ENCODE measurements at regions not wholly inside any gene's neighbourhood (a gene's known extent, or its start where the extent isn't known, plus 50 kb on each side); places are given as distances from the start of the nearest gene placed in this dataset.

GRCh38 chr18:56210520-56210919, 427.9 kb downstream of the TXNL1 start:
- DNase-seq, result no peak

- DNase-seq, result no peak
Observed at GRCh38 chr18:56207989-56208388, 430.4 kb downstream of the TXNL1 start.

- no peak for DNase-seq
Observed at GRCh38 chr18:56204052-56204451, 434.3 kb downstream of the TXNL1 start.

GRCh38 chr18:56202678-56203077, 435.7 kb downstream of the TXNL1 start:
- DNase-seq, result no peak

- DNase-seq, result no peak
Observed at GRCh38 chr18:56200381-56200911, 437.9 kb downstream of the TXNL1 start.

- no peak for DNase-seq
Observed at GRCh38 chr18:56199580-56200330, 438.6 kb downstream of the TXNL1 start.

GRCh38 chr18:56197241-56197859, 441.0 kb downstream of the TXNL1 start:
- no peak for DNase-seq

GRCh38 chr18:56196495-56197225, 441.7 kb downstream of the TXNL1 start:
- DNase-seq, result no peak

GRCh38 chr18:56191334-56191733, 447.1 kb downstream of the TXNL1 start:
- no peak for DNase-seq

- DNase-seq, result no peak
Observed at GRCh38 chr18:56189615-56190014, 448.8 kb downstream of the TXNL1 start.

- no peak for DNase-seq
Observed at GRCh38 chr18:56188529-56189275, 449.7 kb downstream of the TXNL1 start.

- DNase-seq, result no peak
Observed at GRCh38 chr18:56186319-56186718, 452.1 kb downstream of the TXNL1 start.

GRCh38 chr18:56185126-56185525, 453.3 kb downstream of the TXNL1 start:
- DNase-seq, result no peak

GRCh38 chr18:56176751-56177150, 461.6 kb downstream of the TXNL1 start:
- no peak for DNase-seq

GRCh38 chr18:56175330-56176001, 462.9 kb downstream of the TXNL1 start:
- DNase-seq, result no peak

GRCh38 chr18:56173542-56174220, 464.7 kb downstream of the TXNL1 start:
- no peak for DNase-seq

- DNase-seq, result no peak
Observed at GRCh38 chr18:56172527-56172926, 465.9 kb downstream of the TXNL1 start.

- no peak for DNase-seq
Observed at GRCh38 chr18:56171848-56172247, 466.5 kb downstream of the TXNL1 start.

- no peak for DNase-seq
Observed at GRCh38 chr18:56168049-56168781, 470.2 kb downstream of the TXNL1 start.

GRCh38 chr18:56167366-56167765, 471.0 kb downstream of the TXNL1 start:
- DNase-seq, result no peak

- DNase-seq, result no peak
Observed at GRCh38 chr18:56166914-56167313, 471.5 kb downstream of the TXNL1 start.
